ENCODE measurements at regions not wholly inside any gene's neighbourhood (a gene's known extent, or its start where the extent isn't known, plus 50 kb on each side); places are given as distances from the start of the nearest gene placed in this dataset.

DNA sequence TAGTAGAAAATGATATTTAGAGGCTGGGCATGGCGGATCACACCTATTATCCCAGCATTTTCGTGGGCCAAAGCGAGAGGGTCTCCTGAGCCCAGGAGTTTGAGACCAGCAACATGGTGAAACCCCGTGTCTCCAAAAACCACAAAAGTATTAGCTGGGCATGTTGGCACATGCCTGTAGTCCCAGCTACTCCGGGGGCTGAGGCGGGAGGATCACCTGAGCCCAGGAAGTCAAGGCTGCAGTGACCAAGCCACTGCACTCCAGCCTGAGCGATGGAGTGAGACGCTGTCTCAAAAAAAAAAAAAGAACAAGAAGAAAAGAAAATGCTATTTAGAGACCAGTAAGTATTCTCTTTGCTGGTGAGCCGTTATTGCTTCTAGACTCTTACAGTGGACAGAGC lies 79.2 kb upstream of the MDM1 start:
- H3K27ac ChIP-seq (ENCODE audit: low read depth in 2 of 2, low read length in 1 of 2): no peak overlapping the region
- no peaks in the 10 kb centered on the region for H4K20me1 ChIP-seq (ENCODE audit: insufficient read depth)
- TF ChIP-seq, protein P1, sequence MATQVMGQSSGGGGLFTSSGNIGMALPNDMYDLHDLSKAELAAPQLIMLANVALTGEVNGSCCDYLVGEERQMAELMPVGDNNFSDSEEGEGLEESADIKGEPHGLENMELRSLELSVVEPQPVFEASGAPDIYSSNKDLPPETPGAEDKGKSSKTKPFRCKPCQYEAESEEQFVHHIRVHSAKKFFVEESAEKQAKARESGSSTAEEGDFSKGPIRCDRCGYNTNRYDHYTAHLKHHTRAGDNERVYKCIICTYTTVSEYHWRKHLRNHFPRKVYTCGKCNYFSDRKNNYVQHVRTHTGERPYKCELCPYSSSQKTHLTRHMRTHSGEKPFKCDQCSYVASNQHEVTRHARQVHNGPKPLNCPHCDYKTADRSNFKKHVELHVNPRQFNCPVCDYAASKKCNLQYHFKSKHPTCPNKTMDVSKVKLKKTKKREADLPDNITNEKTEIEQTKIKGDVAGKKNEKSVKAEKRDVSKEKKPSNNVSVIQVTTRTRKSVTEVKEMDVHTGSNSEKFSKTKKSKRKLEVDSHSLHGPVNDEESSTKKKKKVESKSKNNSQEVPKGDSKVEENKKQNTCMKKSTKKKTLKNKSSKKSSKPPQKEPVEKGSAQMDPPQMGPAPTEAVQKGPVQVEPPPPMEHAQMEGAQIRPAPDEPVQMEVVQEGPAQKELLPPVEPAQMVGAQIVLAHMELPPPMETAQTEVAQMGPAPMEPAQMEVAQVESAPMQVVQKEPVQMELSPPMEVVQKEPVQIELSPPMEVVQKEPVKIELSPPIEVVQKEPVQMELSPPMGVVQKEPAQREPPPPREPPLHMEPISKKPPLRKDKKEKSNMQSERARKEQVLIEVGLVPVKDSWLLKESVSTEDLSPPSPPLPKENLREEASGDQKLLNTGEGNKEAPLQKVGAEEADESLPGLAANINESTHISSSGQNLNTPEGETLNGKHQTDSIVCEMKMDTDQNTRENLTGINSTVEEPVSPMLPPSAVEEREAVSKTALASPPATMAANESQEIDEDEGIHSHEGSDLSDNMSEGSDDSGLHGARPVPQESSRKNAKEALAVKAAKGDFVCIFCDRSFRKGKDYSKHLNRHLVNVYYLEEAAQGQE (IDR thresholded peaks at IDR 0.05; ENCODE audit: low read depth, low read length): no peak
- no peak for TF ChIP-seq EZH2phosphoT487 (IDR thresholded peaks at IDR 0.05; ENCODE audit: borderline replicate concordance, low read depth)
- TF ChIP-seq EP300 (IDR thresholded peaks at IDR 0.05; ENCODE audit: borderline replicate concordance in 1 of 2, low read depth in 1 of 2, low read length in 1 of 2): no peak
- TF ChIP-seq SMC3 (IDR thresholded peaks at IDR 0.05; ENCODE audit: low read depth, low read length): no peak
- TF ChIP-seq, protein P2, sequence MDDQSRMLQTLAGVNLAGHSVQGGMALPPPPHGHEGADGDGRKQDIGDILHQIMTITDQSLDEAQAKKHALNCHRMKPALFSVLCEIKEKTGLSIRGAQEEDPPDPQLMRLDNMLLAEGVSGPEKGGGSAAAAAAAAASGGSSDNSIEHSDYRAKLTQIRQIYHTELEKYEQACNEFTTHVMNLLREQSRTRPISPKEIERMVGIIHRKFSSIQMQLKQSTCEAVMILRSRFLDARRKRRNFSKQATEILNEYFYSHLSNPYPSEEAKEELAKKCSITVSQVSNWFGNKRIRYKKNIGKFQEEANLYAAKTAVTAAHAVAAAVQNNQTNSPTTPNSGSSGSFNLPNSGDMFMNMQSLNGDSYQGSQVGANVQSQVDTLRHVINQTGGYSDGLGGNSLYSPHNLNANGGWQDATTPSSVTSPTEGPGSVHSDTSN (IDR thresholded peaks at IDR 0.05): no peak
- TF ChIP-seq, protein P3, sequence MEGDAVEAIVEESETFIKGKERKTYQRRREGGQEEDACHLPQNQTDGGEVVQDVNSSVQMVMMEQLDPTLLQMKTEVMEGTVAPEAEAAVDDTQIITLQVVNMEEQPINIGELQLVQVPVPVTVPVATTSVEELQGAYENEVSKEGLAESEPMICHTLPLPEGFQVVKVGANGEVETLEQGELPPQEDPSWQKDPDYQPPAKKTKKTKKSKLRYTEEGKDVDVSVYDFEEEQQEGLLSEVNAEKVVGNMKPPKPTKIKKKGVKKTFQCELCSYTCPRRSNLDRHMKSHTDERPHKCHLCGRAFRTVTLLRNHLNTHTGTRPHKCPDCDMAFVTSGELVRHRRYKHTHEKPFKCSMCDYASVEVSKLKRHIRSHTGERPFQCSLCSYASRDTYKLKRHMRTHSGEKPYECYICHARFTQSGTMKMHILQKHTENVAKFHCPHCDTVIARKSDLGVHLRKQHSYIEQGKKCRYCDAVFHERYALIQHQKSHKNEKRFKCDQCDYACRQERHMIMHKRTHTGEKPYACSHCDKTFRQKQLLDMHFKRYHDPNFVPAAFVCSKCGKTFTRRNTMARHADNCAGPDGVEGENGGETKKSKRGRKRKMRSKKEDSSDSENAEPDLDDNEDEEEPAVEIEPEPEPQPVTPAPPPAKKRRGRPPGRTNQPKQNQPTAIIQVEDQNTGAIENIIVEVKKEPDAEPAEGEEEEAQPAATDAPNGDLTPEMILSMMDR (IDR thresholded peaks at IDR 0.05): no peak
- TF ChIP-seq NRF1 (IDR thresholded peaks at IDR 0.05; ENCODE audit: low read depth, low read length): no peak
- TF ChIP-seq CHD2 (IDR thresholded peaks at IDR 0.05; ENCODE audit: low read length, partially characterized antibody): no peak
- TF ChIP-seq MXI1 (IDR thresholded peaks at IDR 0.05; ENCODE audit: low read depth, low read length): no peak
- TF ChIP-seq GATA2 (CRISPR knock-in tag; IDR thresholded peaks at IDR 0.05): no peak
- CTCF ChIA-PET: no interaction called here
- no peak overlapping the region for H3K4me3 ChIP-seq (ENCODE audit: low read depth in 2 of 2, low read length in 1 of 2)
- 86% methylated on average over 9 of the region's 9 CpGs for WGBS (ENCODE audit: low lambda C conversion rate)
- no peak for DNase-seq
- H3K4me1 ChIP-seq (ENCODE audit: control insufficient read depth in 1 of 2, insufficient read depth in 2 of 2, low read depth in 1 of 2, low read length in 1 of 2): peaks cover 0 to 7% of the 10 kb centered on the region in 2 experiments; a peak in 2 of 4 replicates
- no peaks in the 10 kb centered on the region for H3K36me3 ChIP-seq (replicated peaks in 1 of 2; ENCODE audit: control insufficient read depth in 1 of 2, insufficient read depth in 2 of 2, low read length in 1 of 2)
- H3F3A ChIP-seq (replicated peaks; ENCODE audit: insufficient read depth): no peaks in the 10 kb centered on the region
- no peak overlapping the region for H2AFZ ChIP-seq (ENCODE audit: low read depth)
- H3K27me3 ChIP-seq (ENCODE audit: insufficient read depth): no peaks in the 10 kb centered on the region
- H3K4me2 ChIP-seq: no peak overlapping the region
- H3K9me3 ChIP-seq: no peaks in the 10 kb centered on the region
- no peaks in the 10 kb centered on the region for H3K9me2 ChIP-seq
- no peak overlapping the region for H3K9ac ChIP-seq
- POLR2A ChIA-PET: no interaction called here
- no peaks in the 10 kb centered on the region for H3K79me2 ChIP-seq (ENCODE audit: insufficient read depth)

GRCh38 chr12:68414988-68415387 lies 82.8 kb upstream of the MDM1 start:
- no peaks in the 10 kb centered on the region for H3F3A ChIP-seq (replicated peaks; ENCODE audit: insufficient read depth)
- no peak overlapping the region for H3K4me3 ChIP-seq (ENCODE audit: low read depth in 2 of 2, low read length in 1 of 2)
- no peak overlapping the region for H3K4me2 ChIP-seq
- peaks cover 0 to 5% of the 10 kb centered on the region in 2 experiments; a peak in 1 of 4 replicates for H3K4me1 ChIP-seq (ENCODE audit: control insufficient read depth in 1 of 2, insufficient read depth in 2 of 2, low read depth in 1 of 2, low read length in 1 of 2)
- WGBS (ENCODE audit: low lambda C conversion rate): 96% methylated on average over 2 of the region's 2 CpGs
- no peak overlapping the region for H3K27ac ChIP-seq (ENCODE audit: low read depth in 2 of 2, low read length in 1 of 2)
- H3K9me3 ChIP-seq: no peaks in the 10 kb centered on the region
- no peak overlapping the region for H2AFZ ChIP-seq (ENCODE audit: low read depth)
- H4K20me1 ChIP-seq (ENCODE audit: insufficient read depth): no peaks in the 10 kb centered on the region
- H3K9me2 ChIP-seq: no peaks in the 10 kb centered on the region
- H3K36me3 ChIP-seq (replicated peaks in 1 of 2; ENCODE audit: control insufficient read depth in 1 of 2, insufficient read depth in 2 of 2, low read length in 1 of 2): no peaks in the 10 kb centered on the region
- no peak overlapping the region for H3K9ac ChIP-seq
- no peaks in the 10 kb centered on the region for H3K79me2 ChIP-seq (ENCODE audit: insufficient read depth)
- no peak for DNase-seq
- CTCF ChIA-PET: no interaction called here
- H3K27me3 ChIP-seq (ENCODE audit: insufficient read depth): no peaks in the 10 kb centered on the region
- TF ChIP-seq GABPA (IDR thresholded peaks at IDR 0.05; ENCODE audit: low read depth): no peak
- POLR2A ChIA-PET: no interaction called here
